IPS-11a (cell line): ENCODE measurements at regions not wholly inside any gene's neighbourhood (a gene's known extent, or its start where the extent isn't known, plus 50 kb on each side); places are given as distances from the start of the nearest gene placed in this dataset.

Experiments
- H3K4me3 ChIP-seq: one replicate; pipeline ENCODE4 v1.5.1; 2013; ENCODE audit warnings: low read depth, low read length, control low read depth

DNA sequence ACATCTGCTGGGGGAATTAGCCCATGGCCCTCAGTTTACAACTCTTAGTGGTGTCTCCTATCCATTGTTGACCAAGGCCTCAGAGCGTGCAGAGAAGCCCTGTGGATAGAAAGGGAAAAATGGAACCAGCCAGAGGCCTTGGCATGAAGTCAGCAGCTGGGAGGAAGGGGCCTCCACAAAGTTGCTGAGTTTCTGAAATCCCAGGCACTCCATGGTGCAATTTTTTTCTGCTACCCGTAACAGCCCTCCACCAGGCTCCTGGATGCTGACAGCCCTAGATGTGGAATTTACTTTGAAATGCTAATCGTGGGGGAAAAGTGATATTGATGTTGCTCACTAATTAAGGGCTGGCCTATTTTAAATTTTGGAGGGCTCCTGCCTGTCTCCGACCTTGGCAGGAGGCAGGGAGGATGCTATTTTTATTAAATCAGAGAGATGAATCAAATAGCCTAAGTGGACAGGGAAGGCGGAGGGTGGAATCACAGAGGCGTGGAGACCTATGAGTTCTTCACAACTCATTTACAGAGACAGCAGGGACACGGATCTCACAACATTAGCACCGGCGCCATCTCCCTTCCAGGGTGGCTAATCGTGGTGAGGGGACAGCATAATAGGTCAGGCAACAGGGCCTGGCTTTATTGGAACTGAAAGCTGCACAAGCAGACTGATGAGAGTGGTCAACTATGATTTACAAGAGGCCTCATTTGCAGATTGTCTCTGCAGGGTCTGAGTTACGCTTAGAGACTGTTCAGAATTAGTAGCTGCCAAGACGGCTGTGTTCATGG, 99.8 kb upstream of the WSCD2 start:
- no peak overlapping the region for H3K4me3 ChIP-seq

DNA sequence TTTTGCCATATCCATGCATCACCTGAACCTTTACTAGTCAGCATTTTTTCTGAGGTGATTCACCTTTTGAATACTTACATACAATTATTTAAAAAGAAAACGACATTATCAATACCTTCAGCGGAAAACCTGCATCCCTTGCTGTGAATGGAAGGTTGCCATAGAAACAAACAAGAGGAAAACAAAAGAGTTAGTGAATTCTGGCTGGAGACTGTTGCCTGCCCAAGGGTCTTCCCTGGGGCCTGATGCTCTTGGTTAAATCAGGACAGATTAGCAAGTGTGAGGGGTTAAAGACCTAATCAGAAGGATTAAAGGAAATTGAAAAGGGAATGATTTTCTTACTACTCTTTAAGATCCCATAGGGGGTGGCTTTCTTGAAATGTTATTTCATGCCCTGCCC, 96.0 kb upstream of the WSCD2 start:
- H3K4me3 ChIP-seq = no peak overlapping the region

DNA sequence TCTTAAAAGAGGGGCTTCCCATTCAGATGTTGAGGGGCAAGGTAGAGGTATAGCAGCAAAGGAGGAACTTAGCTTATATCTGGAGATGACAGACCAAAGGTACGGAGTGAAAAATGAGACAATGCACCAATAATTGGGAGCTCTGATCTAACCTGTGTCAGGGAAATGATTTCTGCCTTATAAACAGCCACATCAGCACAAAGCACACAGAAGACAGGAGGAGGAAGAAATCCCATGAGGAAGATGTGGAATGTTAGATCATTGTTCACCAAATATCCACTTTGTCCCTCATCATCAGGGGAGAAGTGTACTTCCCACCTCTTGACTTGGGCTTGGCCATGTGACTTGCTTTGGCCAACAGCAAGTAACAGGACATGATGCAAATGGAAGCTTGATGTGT, 93.7 kb upstream of the WSCD2 start:
- H3K4me3 ChIP-seq = no peak overlapping the region

DNA sequence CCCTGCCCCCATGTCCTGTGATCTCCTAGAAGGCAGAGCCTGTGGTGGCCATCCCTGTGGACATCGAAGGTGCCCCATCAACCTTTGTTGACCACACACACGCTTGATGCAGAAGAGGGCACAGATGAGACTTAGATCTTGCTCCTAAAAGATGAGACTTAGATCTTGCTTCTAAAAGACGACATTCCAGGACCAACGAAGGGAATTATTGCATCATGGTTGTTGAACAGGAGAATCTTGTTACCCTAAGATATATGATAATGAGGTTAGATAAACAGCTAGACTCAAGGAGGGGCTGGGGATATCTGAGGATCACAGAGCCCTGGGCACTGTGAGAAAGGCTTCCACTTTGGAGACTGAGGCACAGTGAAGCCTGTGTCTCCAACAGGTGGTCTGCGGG, 91.1 kb upstream of the WSCD2 start:
- H3K4me3 ChIP-seq = no peak overlapping the region

DNA sequence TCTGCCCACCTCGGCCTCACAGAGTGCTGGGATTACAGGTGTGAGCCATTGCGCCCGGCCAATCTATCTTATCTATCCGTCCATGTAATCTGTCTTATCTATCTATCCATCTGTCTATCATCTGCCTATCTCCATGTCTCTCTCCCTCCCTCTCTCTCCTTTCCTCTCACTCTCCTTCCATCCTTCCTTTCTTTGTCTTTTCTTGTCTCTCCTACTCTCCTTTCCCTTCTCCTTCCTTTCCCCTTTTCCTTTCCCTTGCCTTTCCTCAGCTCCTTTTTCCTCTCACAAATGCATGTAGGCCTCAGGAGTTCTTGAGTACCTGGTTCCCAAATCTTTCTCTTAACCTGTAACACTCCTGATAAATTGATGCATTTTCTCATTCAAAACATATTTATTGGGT, 89.3 kb upstream of the WSCD2 start:
- no peak overlapping the region for H3K4me3 ChIP-seq

DNA sequence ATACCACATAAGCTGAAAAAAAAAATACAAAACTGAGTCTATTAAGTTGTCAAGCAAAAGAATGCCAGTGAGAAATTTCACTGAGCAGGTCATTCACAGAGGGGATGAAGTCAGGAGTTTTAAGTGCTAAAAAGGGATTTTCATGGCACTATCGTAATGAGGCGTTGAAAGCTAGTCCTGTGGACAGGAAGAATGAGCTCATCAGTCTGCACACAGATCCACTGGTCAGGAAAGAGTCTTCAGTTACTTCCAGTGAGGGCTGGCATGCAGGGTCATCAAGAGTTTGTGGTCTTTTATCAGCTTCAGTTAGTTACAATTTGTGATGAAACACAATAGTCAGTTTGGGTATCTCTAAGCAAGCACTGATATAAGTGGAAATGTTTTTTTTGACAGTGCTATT, 88.1 kb upstream of the WSCD2 start:
- no peak overlapping the region for H3K4me3 ChIP-seq

DNA sequence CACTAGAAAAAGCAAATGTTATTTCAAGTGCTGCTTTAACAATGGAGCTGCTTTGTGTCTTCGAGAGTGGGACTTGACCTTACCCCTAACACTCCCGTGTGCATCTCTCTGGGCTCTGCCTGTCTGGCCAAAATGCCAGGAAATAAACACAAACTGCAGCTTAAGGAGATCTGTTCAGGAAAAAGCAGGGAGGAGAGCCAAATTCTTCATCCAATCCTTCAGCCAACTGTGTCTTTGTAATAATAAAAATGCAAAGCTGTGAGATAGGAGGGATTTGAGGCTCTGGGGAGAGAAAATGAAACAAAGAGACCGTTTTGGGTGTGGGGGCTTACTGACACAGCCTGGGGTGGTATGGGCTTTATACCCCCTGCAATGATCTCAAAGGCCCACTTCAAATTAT, 85.8 kb upstream of the WSCD2 start:
- H3K4me3 ChIP-seq = no peak overlapping the region

DNA sequence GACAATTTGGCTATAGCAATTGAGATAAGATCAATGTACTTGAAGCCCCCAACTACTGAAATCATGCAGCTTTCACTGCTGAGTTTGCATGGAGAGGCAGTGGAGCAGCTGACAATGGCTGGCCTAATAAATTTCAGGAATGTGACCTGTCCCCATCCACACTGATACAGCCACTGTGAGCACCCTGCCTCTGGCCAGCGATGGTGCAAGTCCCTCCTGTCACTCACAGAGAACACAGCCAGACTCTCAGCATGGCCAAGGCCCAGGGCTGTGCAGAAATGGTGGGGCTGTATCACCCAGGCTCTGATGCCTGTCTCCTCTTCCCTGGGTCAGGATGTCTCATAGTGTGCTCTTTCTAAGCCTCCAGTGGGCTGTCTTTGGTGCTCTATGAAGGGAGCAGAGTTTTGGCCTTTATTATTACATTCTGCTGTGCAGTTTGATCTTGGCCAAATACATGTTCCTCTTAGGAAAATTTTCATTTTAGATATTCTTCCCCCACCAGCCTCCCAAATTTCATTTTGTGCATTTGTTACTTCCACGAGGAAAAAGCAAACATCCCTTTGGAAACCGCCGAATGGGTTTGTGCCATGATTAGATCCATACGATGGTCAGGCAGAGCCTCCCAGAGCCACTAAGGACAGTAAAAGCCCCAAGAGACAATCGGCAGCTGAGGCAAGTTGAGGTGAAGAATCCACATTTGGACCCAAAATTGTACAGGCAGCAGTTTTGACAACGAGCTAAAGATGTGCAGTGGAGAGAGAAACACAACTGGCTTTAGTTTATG, 85.1 kb upstream of the WSCD2 start:
- H3K4me3 ChIP-seq = no peak overlapping the region

DNA sequence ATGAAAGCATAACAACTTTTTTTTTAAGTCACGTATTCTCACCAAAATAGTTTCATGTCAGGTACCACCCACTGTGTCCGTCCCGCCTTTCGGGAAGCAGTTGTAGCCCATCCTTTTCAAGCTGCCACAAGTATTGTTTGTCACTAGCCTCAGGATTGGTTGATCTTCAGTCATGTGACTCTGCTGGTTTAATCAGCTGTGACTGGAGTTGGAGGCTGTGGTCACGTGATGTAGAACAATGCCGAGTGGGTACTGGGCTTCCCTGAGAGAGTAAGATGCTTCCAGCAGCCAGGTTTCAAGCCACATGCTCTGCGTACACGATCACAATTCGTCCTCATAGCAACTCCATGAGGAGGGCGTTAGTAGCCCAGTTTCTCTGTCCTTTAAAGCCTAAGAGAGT, 83.0 kb upstream of the WSCD2 start:
- H3K4me3 ChIP-seq = no peak overlapping the region

DNA sequence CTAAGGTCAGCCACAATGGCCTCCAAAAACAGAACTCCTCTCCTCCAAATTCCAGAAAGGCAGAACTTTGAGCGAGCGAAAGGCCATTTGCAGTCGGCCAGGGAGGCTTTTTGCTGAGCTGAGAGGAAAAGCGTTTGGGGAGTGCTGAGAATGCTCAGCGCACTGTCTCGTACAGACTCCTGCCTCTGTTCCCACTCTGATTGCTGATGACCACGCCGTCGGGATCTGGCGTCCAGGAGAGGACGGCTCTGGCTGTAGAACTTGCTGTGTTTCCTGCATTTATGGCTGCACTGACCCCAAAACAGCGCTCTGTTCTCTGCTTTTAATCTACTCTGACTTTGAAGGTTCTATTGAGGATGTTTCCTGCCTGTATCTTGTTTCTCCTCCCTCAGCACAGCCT, 82.4 kb upstream of the WSCD2 start:
- H3K4me3 ChIP-seq = no peak overlapping the region

DNA sequence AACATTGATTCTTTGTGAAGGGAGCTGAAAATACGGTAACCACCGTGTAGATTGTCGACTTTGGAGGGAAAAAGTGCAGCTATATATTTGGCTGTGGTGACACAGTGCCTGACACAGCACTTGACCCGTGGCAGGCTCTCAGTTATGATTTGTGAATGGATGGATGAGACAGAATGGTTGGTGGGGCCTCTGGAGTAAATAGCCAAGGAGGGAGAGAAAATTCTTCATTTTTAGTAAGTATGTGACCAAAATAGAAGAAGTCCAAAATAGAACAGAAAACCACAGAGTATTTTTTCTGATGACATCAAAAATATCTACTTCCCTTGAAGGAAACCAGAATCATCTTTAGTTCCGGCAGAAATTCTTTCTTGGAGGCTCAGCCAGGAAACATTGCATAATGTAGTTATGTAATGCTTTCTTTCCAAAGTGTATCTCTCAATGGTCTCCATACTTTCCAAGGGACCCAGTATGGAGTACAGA, 82.0 kb upstream of the WSCD2 start:
- no peak overlapping the region for H3K4me3 ChIP-seq

DNA sequence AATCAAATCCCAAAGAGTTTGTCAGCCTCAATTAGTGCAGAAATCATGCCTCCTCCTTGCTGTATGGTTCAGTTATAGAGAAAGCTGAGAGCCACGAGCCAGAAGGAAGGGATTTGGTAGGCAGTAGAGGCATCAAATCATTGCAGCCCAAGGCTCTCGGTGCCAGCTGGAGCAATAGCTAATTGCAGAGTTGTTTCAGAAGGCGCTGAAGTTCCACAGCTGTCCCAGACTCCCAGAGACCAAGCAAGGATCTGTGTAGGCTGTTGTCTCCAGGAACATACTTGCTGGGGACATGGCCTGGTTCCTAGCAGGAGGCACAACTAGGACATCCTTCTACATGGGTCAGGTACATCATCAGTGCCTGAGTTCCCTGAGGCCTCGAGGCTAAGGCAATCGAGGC, 80.4 kb upstream of the WSCD2 start:
- H3K4me3 ChIP-seq = no peak overlapping the region

DNA sequence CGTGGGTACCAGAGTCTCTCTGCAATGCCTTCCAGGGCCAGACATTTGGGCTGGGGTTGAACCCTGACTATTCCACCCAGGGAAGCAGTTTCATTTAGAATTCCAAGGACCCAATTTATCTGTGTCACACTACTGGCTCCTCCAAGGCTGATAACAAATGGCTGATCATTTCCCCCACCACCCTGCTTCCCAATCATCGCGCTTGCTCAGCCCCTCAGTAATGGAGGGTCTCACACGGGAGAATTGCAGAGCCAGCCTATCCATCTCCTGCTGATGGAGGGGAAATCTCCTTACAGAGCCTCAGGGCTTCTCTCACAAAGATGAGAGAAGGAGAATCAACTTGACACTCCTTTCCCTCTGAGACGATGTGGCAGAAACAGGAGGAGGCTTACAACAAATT, 78.4 kb upstream of the WSCD2 start:
- H3K4me3 ChIP-seq = no peak overlapping the region

DNA sequence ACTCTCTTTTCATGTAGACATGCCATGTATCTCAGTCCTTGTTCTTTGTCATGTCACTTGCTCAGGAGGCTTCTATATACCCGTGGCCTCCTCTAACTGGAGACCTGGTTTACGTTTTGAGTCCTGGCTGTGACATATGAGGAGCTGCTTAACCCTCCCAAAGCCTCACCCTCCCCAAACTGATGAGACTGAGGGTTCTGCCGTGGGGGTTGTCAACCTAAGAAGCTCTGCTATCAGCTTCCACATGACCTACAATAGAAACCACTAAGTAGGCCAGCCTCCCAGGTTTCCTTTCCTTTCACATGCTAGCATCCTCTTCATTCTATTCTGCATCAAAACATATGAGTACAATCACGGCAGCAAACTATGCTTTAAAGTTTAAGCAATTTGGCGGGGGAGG, 76.8 kb upstream of the WSCD2 start:
- H3K4me3 ChIP-seq = no peak overlapping the region

DNA sequence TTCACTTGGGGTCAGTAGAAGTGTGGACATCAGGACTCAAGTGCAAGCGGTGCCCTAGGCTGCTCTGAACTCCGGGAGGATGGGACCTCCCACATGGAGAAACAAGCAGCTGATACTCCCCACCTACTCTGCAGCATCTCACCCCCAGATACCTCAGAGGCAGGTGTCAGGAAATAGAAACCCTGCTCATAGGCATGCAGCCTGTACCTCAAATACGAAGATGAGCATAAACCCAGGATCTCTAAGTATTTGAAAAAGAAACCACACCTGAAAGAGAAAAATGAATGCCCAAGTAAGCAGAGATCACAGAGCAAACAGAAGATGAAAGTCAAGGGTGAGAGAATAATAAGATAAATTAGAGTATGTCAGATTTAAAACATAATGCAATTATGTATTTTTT, 75.6 kb upstream of the WSCD2 start:
- no peak overlapping the region for H3K4me3 ChIP-seq

DNA sequence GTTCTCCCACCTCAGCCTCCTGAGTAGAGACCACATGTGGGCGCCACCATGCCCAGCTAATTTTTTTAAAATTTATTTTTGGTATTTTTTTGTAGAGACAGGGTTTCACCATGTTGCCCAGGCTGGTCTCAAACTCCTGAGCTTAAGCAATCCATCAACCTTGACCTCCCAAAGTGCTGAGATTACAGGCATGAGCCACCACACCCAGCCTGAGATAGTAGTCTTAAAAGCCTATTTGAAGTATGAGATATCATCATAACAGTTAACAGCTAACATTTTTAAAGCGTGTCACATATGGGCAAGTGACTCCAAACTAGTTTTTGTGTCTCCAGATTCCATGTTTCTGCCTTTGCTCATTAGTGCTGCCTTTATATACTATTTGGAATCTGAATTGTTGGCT, 74.6 kb upstream of the WSCD2 start:
- no peak overlapping the region for H3K4me3 ChIP-seq

DNA sequence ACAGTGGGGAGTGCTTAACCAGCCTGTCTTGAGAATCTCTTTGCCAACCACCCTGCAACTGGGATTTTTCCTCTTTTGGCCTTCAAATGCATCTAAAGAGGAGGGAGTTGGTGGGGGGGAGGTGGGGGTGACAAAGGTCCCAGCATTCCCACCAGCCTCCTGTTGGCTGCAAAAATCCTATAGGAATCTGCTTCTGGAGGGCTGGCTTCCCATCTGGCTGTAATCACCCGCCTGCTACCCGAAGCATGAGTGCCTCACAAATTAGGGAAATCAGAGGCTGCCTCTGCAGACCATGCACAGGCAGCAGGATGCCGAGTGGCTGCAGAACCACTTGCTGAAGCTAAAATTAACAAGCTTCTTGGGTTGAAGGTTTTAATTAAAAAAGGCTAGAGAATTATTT, 73.9 kb upstream of the WSCD2 start:
- no peak overlapping the region for H3K4me3 ChIP-seq

DNA sequence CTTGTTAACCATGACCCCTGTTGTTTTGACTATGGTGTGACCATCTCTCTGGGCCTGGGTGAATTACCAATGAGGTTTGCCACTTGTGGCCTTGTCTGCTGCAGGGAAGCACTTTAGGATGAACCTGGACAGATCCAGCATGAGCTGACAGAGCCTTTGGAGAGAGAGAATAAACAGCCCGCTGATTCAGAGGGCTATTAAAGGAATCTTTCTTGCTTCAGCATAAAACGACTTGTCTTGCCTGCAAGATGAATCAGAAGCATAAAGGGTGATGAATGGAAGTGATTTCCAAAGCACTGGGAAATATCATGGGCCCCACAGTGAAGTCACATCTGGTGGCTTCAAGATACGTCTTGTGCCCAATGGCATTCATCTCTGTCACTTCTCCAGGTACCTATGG, 69.0 kb upstream of the WSCD2 start:
- no peak overlapping the region for H3K4me3 ChIP-seq

DNA sequence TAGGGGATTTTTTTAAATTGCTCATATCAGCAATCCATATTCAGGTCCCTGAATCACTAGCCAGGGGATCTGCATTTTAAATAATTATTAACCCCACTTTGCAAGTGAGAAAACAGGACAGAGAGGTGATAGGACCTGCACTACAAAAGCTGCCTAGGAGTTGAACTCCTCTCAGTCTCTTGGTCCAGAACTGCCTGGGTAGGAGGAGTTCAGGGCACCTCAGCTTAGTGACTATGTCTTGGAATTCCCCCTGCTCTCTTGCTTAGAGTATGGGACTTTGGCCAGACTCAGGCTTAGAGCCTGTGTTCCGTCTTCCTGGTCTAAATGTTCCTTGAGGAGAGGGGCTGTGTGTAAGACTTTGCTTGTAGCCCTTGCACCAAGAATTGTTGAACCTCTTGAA, 68.2 kb upstream of the WSCD2 start:
- H3K4me3 ChIP-seq = no peak overlapping the region

DNA sequence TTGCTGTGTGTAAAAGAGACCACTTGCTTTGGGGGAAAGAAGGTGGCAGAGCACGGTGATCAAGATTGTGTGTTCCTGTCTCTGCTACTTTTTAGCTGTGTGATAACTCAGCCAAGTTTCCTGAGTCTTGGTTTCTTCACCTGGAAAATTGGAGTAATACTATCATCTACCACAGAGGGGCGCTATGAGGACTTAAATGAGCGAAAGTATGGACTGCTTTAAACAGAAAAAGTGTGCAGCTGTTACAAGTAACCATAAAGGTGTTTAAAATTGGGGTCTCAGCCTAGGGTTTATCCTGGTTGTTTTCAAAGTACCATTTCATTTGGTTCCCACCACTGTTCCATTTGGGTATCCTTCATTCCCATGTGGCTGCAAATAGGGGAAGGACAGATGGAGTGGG, 65.9 kb upstream of the WSCD2 start:
- no peak overlapping the region for H3K4me3 ChIP-seq

DNA sequence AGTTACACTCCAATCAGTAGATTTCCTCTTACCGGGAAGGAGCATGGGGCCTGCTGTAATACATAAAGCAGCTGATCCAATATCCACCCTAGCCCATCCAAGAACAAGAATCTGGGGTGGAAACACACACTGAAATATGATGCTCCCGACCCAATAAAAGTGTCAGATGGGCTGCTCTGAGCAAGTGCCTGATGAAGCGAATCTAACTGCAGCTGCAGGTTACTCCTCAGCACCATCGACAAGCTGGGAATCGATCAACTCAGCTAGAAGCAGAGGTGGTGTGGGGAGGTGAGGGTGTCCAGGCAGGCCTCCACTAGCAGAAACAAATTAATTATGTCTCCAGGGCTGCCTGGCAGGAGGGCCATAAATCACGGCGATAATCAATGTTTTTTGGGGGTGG, 64.0 kb upstream of the WSCD2 start:
- no peak overlapping the region for H3K4me3 ChIP-seq
